Smooth muscle cell (in vitro differentiated cells): ENCODE measurements at regions not wholly inside any gene's neighbourhood (a gene's known extent, or its start where the extent isn't known, plus 50 kb on each side); places are given as distances from the start of the nearest gene placed in this dataset.

Experiments used
- DNase-seq: peaks from one replicate; lab custom pipeline; 2025; ENCODE audit not compliant: unreplicated experiment; lab: John Stamatoyannopoulos, UW
- H2AFZ ChIP-seq: fragments of 200-600 bp; sonication (generic); 2 replicates; pipeline ENCODE4 v1.6.0; 2016; ENCODE audit warnings: antibody characterized with exemption, low read depth, mild to moderate bottlenecking
- H3F3A ChIP-seq: fragments of 200-600 bp; sonication (generic); 2 replicates; pipeline ENCODE4 v1.6.0; 2017; ENCODE audit warnings: antibody characterized with exemption, low read depth
- H3K27ac ChIP-seq: fragments of 200-600 bp; sonication (generic); 2 replicates; pipeline ENCODE4 v1.5.1; 2016; ENCODE audit warnings: low read depth, mild to moderate bottlenecking
- H3K27me3 ChIP-seq: fragments of 200-600 bp; sonication (generic); 2 replicates; pipeline ENCODE4 v1.6.1; 2016; ENCODE audit warnings: low read depth, mild to moderate bottlenecking
- H3K36me3 ChIP-seq: fragments of 200-600 bp; sonication (generic); 2 replicates; pipeline ENCODE4 v1.5.1; 2016; ENCODE audit warnings: low read depth
- H3K4me1 ChIP-seq: fragments of 200-600 bp; sonication (generic); 2 replicates; pipeline ENCODE4 v1.5.1; 2016; ENCODE audit warnings: low read depth
- H3K4me2 ChIP-seq: fragments of 200-600 bp; sonication (generic); 2 replicates; pipeline ENCODE4 v1.6.0; 2016; ENCODE audit warnings: mild to moderate bottlenecking
- H3K4me3 ChIP-seq: fragments of 200-600 bp; sonication (generic); 2 replicates; pipeline ENCODE4 v1.5.1; 2016; ENCODE audit warnings: mild to moderate bottlenecking
- H3K79me2 ChIP-seq: fragments of 200-600 bp; sonication (generic); 2 replicates; pipeline ENCODE4 v1.6.0; 2016; ENCODE audit warnings: low read depth, mild to moderate bottlenecking
- H3K9ac ChIP-seq: fragments of 200-600 bp; sonication (generic); 2 replicates; pipeline ENCODE4 v1.6.0; 2016; ENCODE audit warnings: low read depth
- H3K9me3 ChIP-seq: fragments of 200-600 bp; sonication (generic); replicated peaks from 2 replicates; pipeline ENCODE4 v1.5.1; 2016; ENCODE audit warnings: low read depth
- H4K20me1 ChIP-seq: fragments of 200-600 bp; sonication (generic); 2 replicates; pipeline ENCODE4 v1.6.0; 2016; ENCODE audit warnings: low read depth
- CTCF ChIP-seq: fragments of 200-600 bp; sonication (generic); IDR thresholded peaks from 2 replicates; pipeline ENCODE4 v1.5.1; 2017; ENCODE audit warnings: borderline replicate concordance, mild to moderate bottlenecking, antibody characterized with exemption; ENCODE audit not compliant: insufficient read depth, poor library complexity, severe bottlenecking
- WGBS: methylation state at CpG from one replicate; pipeline ENCODE4 v1.1.7; 2016; ENCODE audit warnings: low lambda C conversion rate; 5-methylcytosine and 5-hydroxymethylcytosine counted together

GRCh38 chr5:152151940-152152339, 227.3 kb upstream of the GLRA1 start:
- no peaks in the 10 kb centered on the region for H3K79me2 ChIP-seq
- no peaks in the 10 kb centered on the region for H3F3A ChIP-seq

GRCh38 chr5:152151113-152151512, 226.5 kb upstream of the GLRA1 start:
- no peak overlapping the region for H3K4me3 ChIP-seq
- H3K27ac ChIP-seq = no peak overlapping the region
- no peaks in the 10 kb centered on the region for H3K4me1 ChIP-seq
- no peak for TF ChIP-seq CTCF
- H2AFZ ChIP-seq = no peak overlapping the region
- no peaks in the 10 kb centered on the region for H3K36me3 ChIP-seq
- no peaks in the 10 kb centered on the region for H3K79me2 ChIP-seq
- H3K9me3 ChIP-seq = no peaks in the 10 kb centered on the region
- H4K20me1 ChIP-seq = no peaks in the 10 kb centered on the region
- H3K27me3 ChIP-seq = no peaks in the 10 kb centered on the region
- DNase-seq = no peak
- no peaks in the 10 kb centered on the region for H3F3A ChIP-seq
- H3K9ac ChIP-seq = no peak overlapping the region
- 75% methylated on average over 4 of the region's 4 CpGs for whole genome bisulfite sequencing
- no peak overlapping the region for H3K4me2 ChIP-seq

More at GRCh38 chr5:152151940-152152339, 227.3 kb upstream of the GLRA1 start:
- no peaks in the 10 kb centered on the region for H4K20me1 ChIP-seq
- 77% methylated on average over 3 of the region's 3 CpGs for WGBS
- no peak overlapping the region for H2AFZ ChIP-seq
- no peak overlapping the region for H3K9ac ChIP-seq
- no peak overlapping the region for H3K27ac ChIP-seq
- H3K9me3 ChIP-seq = no peaks in the 10 kb centered on the region
- H3K4me1 ChIP-seq = no peaks in the 10 kb centered on the region
- no peak overlapping the region for H3K4me3 ChIP-seq
- no peaks in the 10 kb centered on the region for H3K36me3 ChIP-seq
- H3K27me3 ChIP-seq = no peaks in the 10 kb centered on the region
- no peak overlapping the region for H3K4me2 ChIP-seq
- no peak for TF ChIP-seq CTCF
- DNase-seq = no peak

GRCh38 chr5:152147286-152147685, 222.6 kb upstream of the GLRA1 start:
- no peak for TF ChIP-seq CTCF
- no peak for DNase-seq
- no peaks in the 10 kb centered on the region for H3K9me3 ChIP-seq
- no peaks in the 10 kb centered on the region for H3K36me3 ChIP-seq
- H3K4me2 ChIP-seq = no peak overlapping the region
- H3K4me3 ChIP-seq = no peak overlapping the region
- no peaks in the 10 kb centered on the region for H3K79me2 ChIP-seq
- H3F3A ChIP-seq = no peaks in the 10 kb centered on the region
- no peaks in the 10 kb centered on the region for H4K20me1 ChIP-seq
- H3K27ac ChIP-seq = no peak overlapping the region
- no peak overlapping the region for H3K9ac ChIP-seq
- H2AFZ ChIP-seq = no peak overlapping the region
- H3K4me1 ChIP-seq = no peaks in the 10 kb centered on the region
- H3K27me3 ChIP-seq = no peaks in the 10 kb centered on the region

- WGBS = 76% methylated on average over 8 of the region's 8 CpGs
- Histone ChIP-seq H3K27me3 (no peaks in the 10 kb centered on the region), H3K36me3 (no peaks in the 10 kb centered on the region), H4K20me1 (no peaks in the 10 kb centered on the region), H3K9me3 (no peaks in the 10 kb centered on the region), H3K4me1 (no peaks in the 10 kb centered on the region), H3K9ac (no peak overlapping the region), H3K4me2 (no peak overlapping the region), H3K4me3 (no peak overlapping the region), H3K79me2 (no peaks in the 10 kb centered on the region), H2AFZ (no peak overlapping the region), H3K27ac (no peak overlapping the region), H3F3A (no peaks in the 10 kb centered on the region)
- no peak for TF ChIP-seq CTCF
- DNase-seq = no peak
These were observed 221.9 kb upstream of the GLRA1 start for GRCh38 chr5:152146566-152146965.
